ENCODE measurements at regions not wholly inside any gene's neighbourhood (a gene's known extent, or its start where the extent isn't known, plus 50 kb on each side); places are given as distances from the start of the nearest gene placed in this dataset.

GRCh38 chr1:235038701-235039100, 89.9 kb downstream of the TOMM20 start:
- no peak for TF ChIP-seq EGR1 (IDR thresholded peaks at IDR 0.05)

- TF ChIP-seq EP300 (IDR thresholded peaks at IDR 0.05; ENCODE audit: borderline replicate concordance) = no peak
- no peak for TF ChIP-seq YY1 (IDR thresholded peaks at IDR 0.05; ENCODE audit: low read depth)
- no peak for TF ChIP-seq EGR1 (IDR thresholded peaks at IDR 0.05)
- no peak for TF ChIP-seq RAD21 (IDR thresholded peaks at IDR 0.05; ENCODE audit: low read depth)
- TF ChIP-seq NFIC (IDR thresholded peaks at IDR 0.05) = no peak
- TF ChIP-seq TCF12 (IDR thresholded peaks at IDR 0.05; ENCODE audit: low read depth) = no peak
- no peak for TF ChIP-seq TAF1 (IDR thresholded peaks at IDR 0.05; ENCODE audit: low read depth)
- TF ChIP-seq ZBTB7A (IDR thresholded peaks at IDR 0.05; ENCODE audit: low read depth) = no peak
- TF ChIP-seq USF1 (IDR thresholded peaks at IDR 0.05) = no peak
- no peak for TF ChIP-seq REST (IDR thresholded peaks at IDR 0.05; ENCODE audit: low read depth)
- TF ChIP-seq CREB1 (IDR thresholded peaks at IDR 0.05; ENCODE audit: low read depth) = no peak
- no peak for TF ChIP-seq MAX (IDR thresholded peaks at IDR 0.05)
- TF ChIP-seq TEAD4 (IDR thresholded peaks at IDR 0.05) = no peak
- no peak for TF ChIP-seq FOXM1 (IDR thresholded peaks at IDR 0.05; ENCODE audit: borderline replicate concordance, low read depth)
- TF ChIP-seq CEBPB (IDR thresholded peaks at IDR 0.05) = no peak
Observed at GRCh38 chr1:235035928-235036327, 92.7 kb downstream of the TOMM20 start.

- no peak for TF ChIP-seq TEAD4 (IDR thresholded peaks at IDR 0.05)
- TF ChIP-seq EP300 (IDR thresholded peaks at IDR 0.05; ENCODE audit: borderline replicate concordance) = no peak
- no peak for TF ChIP-seq CEBPB (IDR thresholded peaks at IDR 0.05)
- no peak for TF ChIP-seq RAD21 (IDR thresholded peaks at IDR 0.05; ENCODE audit: low read depth)
- no peak for TF ChIP-seq ZBTB7A (IDR thresholded peaks at IDR 0.05; ENCODE audit: low read depth)
- no peak for TF ChIP-seq MAX (IDR thresholded peaks at IDR 0.05)
Observed at GRCh38 chr1:235030919-235031596, 97.6 kb downstream of the TOMM20 start.

- no peak for TF ChIP-seq CREB1 (IDR thresholded peaks at IDR 0.05; ENCODE audit: low read depth)
- TF ChIP-seq YY1 (IDR thresholded peaks at IDR 0.05; ENCODE audit: low read depth) = no peak
- TF ChIP-seq FOXM1 (IDR thresholded peaks at IDR 0.05; ENCODE audit: borderline replicate concordance, low read depth) = no peak
- no peak for TF ChIP-seq ZBTB7A (IDR thresholded peaks at IDR 0.05; ENCODE audit: low read depth)
- no peak for TF ChIP-seq TCF12 (IDR thresholded peaks at IDR 0.05; ENCODE audit: low read depth)
- TF ChIP-seq NFIC (IDR thresholded peaks at IDR 0.05) = no peak
- TF ChIP-seq RAD21 (IDR thresholded peaks at IDR 0.05; ENCODE audit: low read depth) = no peak
- no peak for TF ChIP-seq CEBPB (IDR thresholded peaks at IDR 0.05)
- TF ChIP-seq MAX (IDR thresholded peaks at IDR 0.05) = no peak
Observed at GRCh38 chr1:235027862-235028250, 100.8 kb downstream of the TOMM20 start.

- TF ChIP-seq FOXM1 (IDR thresholded peaks at IDR 0.05; ENCODE audit: borderline replicate concordance, low read depth) = no peak
- no peak for TF ChIP-seq YY1 (IDR thresholded peaks at IDR 0.05; ENCODE audit: low read depth)
- no peak for TF ChIP-seq CEBPB (IDR thresholded peaks at IDR 0.05)
- TF ChIP-seq USF1 (IDR thresholded peaks at IDR 0.05) = no peak
- TF ChIP-seq ZBTB7A (IDR thresholded peaks at IDR 0.05; ENCODE audit: low read depth) = no peak
- TF ChIP-seq EGR1 (IDR thresholded peaks at IDR 0.05) = no peak
- TF ChIP-seq MAX (IDR thresholded peaks at IDR 0.05) = no peak
- no peak for TF ChIP-seq CREB1 (IDR thresholded peaks at IDR 0.05; ENCODE audit: low read depth)
- no peak for TF ChIP-seq TAF1 (IDR thresholded peaks at IDR 0.05; ENCODE audit: low read depth)
- no peak for TF ChIP-seq RAD21 (IDR thresholded peaks at IDR 0.05; ENCODE audit: low read depth)
- no peak for TF ChIP-seq EP300 (IDR thresholded peaks at IDR 0.05; ENCODE audit: borderline replicate concordance)
- TF ChIP-seq TCF12 (IDR thresholded peaks at IDR 0.05; ENCODE audit: low read depth) = no peak
- no peak for TF ChIP-seq NFIC (IDR thresholded peaks at IDR 0.05)
- no peak for TF ChIP-seq TEAD4 (IDR thresholded peaks at IDR 0.05)
- TF ChIP-seq REST (IDR thresholded peaks at IDR 0.05; ENCODE audit: low read depth) = no peak
Observed at GRCh38 chr1:235027076-235027861, 101.4 kb downstream of the TOMM20 start.
